ENCODE measurements at regions not wholly inside any gene's neighbourhood (a gene's known extent, or its start where the extent isn't known, plus 50 kb on each side); places are given as distances from the start of the nearest gene placed in this dataset.

- no peaks in the 10 kb centered on the region for H3K4me1 ChIP-seq (ENCODE audit: control insufficient read depth in 1 of 2, low read depth in 2 of 2)
- H3K27ac ChIP-seq, result no peak overlapping the region
- DNase-seq (ENCODE audit: low spot score), result no peak
- H3K9me3 ChIP-seq, result no peaks in the 10 kb centered on the region
- no peak overlapping the region for H3K4me3 ChIP-seq
- TF ChIP-seq, protein P1, sequence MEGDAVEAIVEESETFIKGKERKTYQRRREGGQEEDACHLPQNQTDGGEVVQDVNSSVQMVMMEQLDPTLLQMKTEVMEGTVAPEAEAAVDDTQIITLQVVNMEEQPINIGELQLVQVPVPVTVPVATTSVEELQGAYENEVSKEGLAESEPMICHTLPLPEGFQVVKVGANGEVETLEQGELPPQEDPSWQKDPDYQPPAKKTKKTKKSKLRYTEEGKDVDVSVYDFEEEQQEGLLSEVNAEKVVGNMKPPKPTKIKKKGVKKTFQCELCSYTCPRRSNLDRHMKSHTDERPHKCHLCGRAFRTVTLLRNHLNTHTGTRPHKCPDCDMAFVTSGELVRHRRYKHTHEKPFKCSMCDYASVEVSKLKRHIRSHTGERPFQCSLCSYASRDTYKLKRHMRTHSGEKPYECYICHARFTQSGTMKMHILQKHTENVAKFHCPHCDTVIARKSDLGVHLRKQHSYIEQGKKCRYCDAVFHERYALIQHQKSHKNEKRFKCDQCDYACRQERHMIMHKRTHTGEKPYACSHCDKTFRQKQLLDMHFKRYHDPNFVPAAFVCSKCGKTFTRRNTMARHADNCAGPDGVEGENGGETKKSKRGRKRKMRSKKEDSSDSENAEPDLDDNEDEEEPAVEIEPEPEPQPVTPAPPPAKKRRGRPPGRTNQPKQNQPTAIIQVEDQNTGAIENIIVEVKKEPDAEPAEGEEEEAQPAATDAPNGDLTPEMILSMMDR (IDR thresholded peaks at IDR 0.05), result no peak
- H3K27me3 ChIP-seq (replicated peaks; ENCODE audit: insufficient read depth), result no peaks in the 10 kb centered on the region
- ATAC-seq (ENCODE audit: insufficient number of reproducible peaks, low FRiP score, low read depth), result no peak
- H3K36me3 ChIP-seq, result no peaks in the 10 kb centered on the region
Measured at GRCh38 chr13:89315287-89315686, 1644.1 kb downstream of the SLITRK5 start.

DNA sequence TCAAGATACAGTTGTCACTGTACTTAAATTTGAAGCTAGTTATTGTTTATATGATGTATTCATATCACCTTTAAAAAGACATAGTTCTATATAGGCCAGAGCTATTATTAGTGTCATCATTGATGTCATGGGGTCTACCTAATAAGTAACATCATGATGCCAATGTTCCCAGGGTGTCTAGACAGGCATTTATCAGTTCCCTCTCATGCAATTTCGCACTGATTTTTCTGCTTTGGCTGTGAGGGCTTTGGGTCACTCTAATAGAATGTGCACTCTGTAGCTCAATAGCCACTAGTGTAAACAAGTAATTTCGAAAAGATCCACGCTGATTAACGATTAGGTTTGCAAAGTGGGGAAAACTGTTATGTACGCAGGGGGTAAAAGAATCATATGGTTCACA lies 1651.3 kb downstream of the SLITRK5 start:
- ATAC-seq (ENCODE audit: insufficient number of reproducible peaks, low FRiP score, low read depth), result no peak

GRCh38 chr13:89324582-89324981 lies 1653.4 kb downstream of the SLITRK5 start:
- ATAC-seq (ENCODE audit: insufficient number of reproducible peaks, low FRiP score, low read depth) (no peak), DNase-seq (ENCODE audit: low spot score) (no peak)
- no peak overlapping the region for H3K27ac ChIP-seq
- H3K4me1 ChIP-seq (ENCODE audit: control insufficient read depth in 1 of 2, low read depth in 2 of 2), result no peaks in the 10 kb centered on the region
- no peaks in the 10 kb centered on the region for H3K36me3 ChIP-seq
- no peaks in the 10 kb centered on the region for H3K27me3 ChIP-seq (replicated peaks; ENCODE audit: insufficient read depth)
- H3K4me3 ChIP-seq, result no peak overlapping the region
- TF ChIP-seq, protein P1 (IDR thresholded peaks at IDR 0.05), result no peak
- H3K9me3 ChIP-seq, result no peaks in the 10 kb centered on the region

More for the DNA sequence above, 1651.3 kb downstream of the SLITRK5 start:
- H3K4me3 ChIP-seq, result no peak overlapping the region
- H3K9me3 ChIP-seq, result no peaks in the 10 kb centered on the region
- no peaks in the 10 kb centered on the region for H3K27me3 ChIP-seq (replicated peaks; ENCODE audit: insufficient read depth)
- no peak for DNase-seq (ENCODE audit: low spot score)
- H3K4me1 ChIP-seq (ENCODE audit: control insufficient read depth in 1 of 2, low read depth in 2 of 2), result no peaks in the 10 kb centered on the region
- no peak overlapping the region for H3K27ac ChIP-seq
- H3K36me3 ChIP-seq, result no peaks in the 10 kb centered on the region
- TF ChIP-seq, protein P1 (IDR thresholded peaks at IDR 0.05), result no peak

GRCh38 chr13:89343165-89343564 lies 1672.0 kb downstream of the SLITRK5 start:
- Histone ChIP-seq H3K27ac (no peak overlapping the region), H3K27me3 (replicated peaks; ENCODE audit: insufficient read depth) (no peaks in the 10 kb centered on the region), H3K9me3 (no peaks in the 10 kb centered on the region), H3K4me1 (ENCODE audit: control insufficient read depth in 1 of 2, low read depth in 2 of 2) (no peaks in the 10 kb centered on the region), H3K36me3 (no peaks in the 10 kb centered on the region), H3K4me3 (no peak overlapping the region)
- ATAC-seq (ENCODE audit: insufficient number of reproducible peaks, low FRiP score, low read depth) (no peak), DNase-seq (ENCODE audit: low spot score) (no peak)
- TF ChIP-seq, protein P1 (IDR thresholded peaks at IDR 0.05), result no peak

DNA sequence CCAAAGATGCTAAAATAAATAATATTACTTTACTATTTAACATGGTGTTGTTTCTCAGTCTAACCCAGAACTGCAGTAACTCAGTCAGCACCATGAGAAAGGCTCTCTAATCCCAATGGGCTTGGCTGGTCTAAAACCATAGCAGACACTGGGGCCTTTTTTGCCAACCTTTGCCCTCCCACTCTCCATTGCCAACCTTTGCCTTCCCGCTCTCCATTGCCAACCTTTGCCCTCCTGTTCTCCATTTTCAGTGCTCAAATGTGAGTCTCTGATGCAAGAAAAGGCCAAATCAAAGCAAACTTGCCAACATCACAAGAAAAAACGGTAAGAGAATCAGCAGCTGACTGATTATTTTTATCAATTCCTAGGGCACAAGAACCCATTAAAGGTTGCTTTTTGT lies 1681.2 kb downstream of the SLITRK5 start:
- DNase-seq (ENCODE audit: low spot score), result no peak
- TF ChIP-seq, protein P1 (IDR thresholded peaks at IDR 0.05), result no peak
- Histone ChIP-seq H3K27me3 (replicated peaks; ENCODE audit: insufficient read depth) (no peaks in the 10 kb centered on the region), H3K9me3 (no peaks in the 10 kb centered on the region), H3K4me3 (no peak overlapping the region), H3K27ac (no peak overlapping the region), H3K4me1 (ENCODE audit: control insufficient read depth in 1 of 2, low read depth in 2 of 2) (no peaks in the 10 kb centered on the region), H3K36me3 (no peaks in the 10 kb centered on the region)
- ATAC-seq (ENCODE audit: insufficient number of reproducible peaks, low FRiP score, low read depth), result no peak

Data from thoracic aorta (tissue), 2 donors.